ENCODE measurements at regions not wholly inside any gene's neighbourhood (a gene's known extent, or its start where the extent isn't known, plus 50 kb on each side); places are given as distances from the start of the nearest gene placed in this dataset.

- TF ChIP-seq GATA3 (IDR thresholded peaks at IDR 0.05; ENCODE audit: low read depth, low read length) (no peak), GATA2 (IDR thresholded peaks at IDR 0.05; ENCODE audit: low read depth, low read length) (no peak)
Observed at GRCh38 chr4:129968366-129968765, 872.4 kb downstream of the C4orf33 start.

- TF ChIP-seq GATA2 (IDR thresholded peaks at IDR 0.05; ENCODE audit: low read depth, low read length) (no peak), GATA3 (IDR thresholded peaks at IDR 0.05; ENCODE audit: low read depth, low read length) (no peak)
Observed at GRCh38 chr4:129968778-129969177, 872.8 kb downstream of the C4orf33 start.

- TF ChIP-seq GATA3 (IDR thresholded peaks at IDR 0.05; ENCODE audit: low read depth, low read length) (no peak), GATA2 (IDR thresholded peaks at IDR 0.05; ENCODE audit: low read depth, low read length) (no peak)
Observed at GRCh38 chr4:129970801-129971200, 874.8 kb downstream of the C4orf33 start.

- no peak for TF ChIP-seq GATA2 (IDR thresholded peaks at IDR 0.05; ENCODE audit: low read depth, low read length)
- no peak for TF ChIP-seq GATA3 (IDR thresholded peaks at IDR 0.05; ENCODE audit: low read depth, low read length)
Observed at GRCh38 chr4:129971419-129971818, 875.5 kb downstream of the C4orf33 start.

- TF ChIP-seq GATA3 (IDR thresholded peaks at IDR 0.05; ENCODE audit: low read depth, low read length) = no peak
- TF ChIP-seq GATA2 (IDR thresholded peaks at IDR 0.05; ENCODE audit: low read depth, low read length) = no peak
Observed at GRCh38 chr4:129972257-129972656, 876.3 kb downstream of the C4orf33 start.

GRCh38 chr4:129974730-129975129 is 878.8 kb downstream of the C4orf33 start:
- TF ChIP-seq GATA3 (IDR thresholded peaks at IDR 0.05; ENCODE audit: low read depth, low read length) = no peak
- TF ChIP-seq GATA2 (IDR thresholded peaks at IDR 0.05; ENCODE audit: low read depth, low read length) = no peak

- TF ChIP-seq GATA2 (IDR thresholded peaks at IDR 0.05; ENCODE audit: low read depth, low read length) (no peak), GATA3 (IDR thresholded peaks at IDR 0.05; ENCODE audit: low read depth, low read length) (no peak)
Observed at GRCh38 chr4:129978315-129978714, 882.4 kb downstream of the C4orf33 start.

GRCh38 chr4:129988957-129989356 is 893.0 kb downstream of the C4orf33 start:
- TF ChIP-seq GATA2 (IDR thresholded peaks at IDR 0.05; ENCODE audit: low read depth, low read length) (no peak), GATA3 (IDR thresholded peaks at IDR 0.05; ENCODE audit: low read depth, low read length) (no peak)

- TF ChIP-seq GATA3 (IDR thresholded peaks at IDR 0.05; ENCODE audit: low read depth, low read length) = no peak
- TF ChIP-seq GATA2 (IDR thresholded peaks at IDR 0.05; ENCODE audit: low read depth, low read length) = no peak
Observed at GRCh38 chr4:129994715-129995114, 898.8 kb downstream of the C4orf33 start.

- TF ChIP-seq GATA3 (IDR thresholded peaks at IDR 0.05; ENCODE audit: low read depth, low read length) (no peak), GATA2 (IDR thresholded peaks at IDR 0.05; ENCODE audit: low read depth, low read length) (no peak)
Observed at GRCh38 chr4:129998436-129999150, 902.6 kb downstream of the C4orf33 start.

- no peak for TF ChIP-seq GATA2 (IDR thresholded peaks at IDR 0.05; ENCODE audit: low read depth, low read length)
- TF ChIP-seq GATA3 (IDR thresholded peaks at IDR 0.05; ENCODE audit: low read depth, low read length) = no peak
Observed at GRCh38 chr4:129999156-129999555, 903.2 kb downstream of the C4orf33 start.

- TF ChIP-seq GATA3 (IDR thresholded peaks at IDR 0.05; ENCODE audit: low read depth, low read length) (no peak), GATA2 (IDR thresholded peaks at IDR 0.05; ENCODE audit: low read depth, low read length) (no peak)
Observed at GRCh38 chr4:130008461-130008860, 912.5 kb downstream of the C4orf33 start.

- TF ChIP-seq GATA2 (IDR thresholded peaks at IDR 0.05; ENCODE audit: low read depth, low read length) (no peak), GATA3 (IDR thresholded peaks at IDR 0.05; ENCODE audit: low read depth, low read length) (no peak)
Observed at GRCh38 chr4:130021706-130022105, 925.8 kb downstream of the C4orf33 start.

- no peak for TF ChIP-seq GATA2 (IDR thresholded peaks at IDR 0.05; ENCODE audit: low read depth, low read length)
- no peak for TF ChIP-seq GATA3 (IDR thresholded peaks at IDR 0.05; ENCODE audit: low read depth, low read length)
Observed at GRCh38 chr4:130023088-130023487, 927.1 kb downstream of the C4orf33 start.

- TF ChIP-seq GATA3 (IDR thresholded peaks at IDR 0.05; ENCODE audit: low read depth, low read length) (no peak), GATA2 (IDR thresholded peaks at IDR 0.05; ENCODE audit: low read depth, low read length) (no peak)
Observed at GRCh38 chr4:130025701-130026100, 929.7 kb downstream of the C4orf33 start.

- TF ChIP-seq GATA2 (IDR thresholded peaks at IDR 0.05; ENCODE audit: low read depth, low read length) (no peak), GATA3 (IDR thresholded peaks at IDR 0.05; ENCODE audit: low read depth, low read length) (no peak)
Observed at GRCh38 chr4:130026185-130026584, 930.2 kb downstream of the C4orf33 start.
